Suppressor macrophage treated with lipopolysaccharide for 1 hour (primary cell): ENCODE measurements at regions not wholly inside any gene's neighbourhood (a gene's known extent, or its start where the extent isn't known, plus 50 kb on each side); places are given as distances from the start of the nearest gene placed in this dataset.
"Not testable (repeated sequence)": the region's sequence is repeated elsewhere in the genome, so short reads cannot be mapped to it uniquely, and the experiment has no call there.

ENCODE experiments used
- DNase-seq, 3 donors: peaks; one replicate each; pipeline ENCODE4 v3.0.0-alpha.2; 2020 to 2022

DNA sequence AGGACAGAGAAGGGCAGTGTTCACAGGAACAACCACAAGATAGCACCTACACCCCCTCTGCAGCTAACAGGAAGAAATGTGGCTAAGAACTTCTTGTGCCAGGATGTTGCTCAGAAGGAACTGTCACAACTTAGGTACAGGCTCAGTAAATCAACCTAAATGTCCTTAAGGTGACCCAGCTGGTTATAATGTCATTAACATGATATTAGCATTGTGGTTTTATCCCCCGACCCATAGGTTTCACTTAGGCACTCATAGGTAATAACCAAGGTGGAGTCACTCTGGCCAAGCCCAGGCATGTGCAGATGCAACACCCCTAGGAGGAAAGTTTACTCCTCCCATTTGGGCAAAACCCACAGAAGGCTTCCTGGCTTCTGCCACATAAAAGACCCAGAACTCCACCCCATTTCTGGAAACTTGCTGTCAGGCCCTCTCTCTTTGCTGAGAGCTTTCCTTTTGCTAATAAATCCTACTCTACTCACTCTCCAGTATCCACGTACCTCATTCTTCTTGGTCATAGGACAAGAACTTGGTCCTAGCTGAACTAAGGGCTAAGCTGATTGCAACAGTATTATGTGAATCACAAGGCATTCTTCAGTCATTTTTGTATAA is 951.3 kb downstream of the SLITRK5 start:
- peak in 1 of 3 donors; percentile 1 for DNase-seq

DNA sequence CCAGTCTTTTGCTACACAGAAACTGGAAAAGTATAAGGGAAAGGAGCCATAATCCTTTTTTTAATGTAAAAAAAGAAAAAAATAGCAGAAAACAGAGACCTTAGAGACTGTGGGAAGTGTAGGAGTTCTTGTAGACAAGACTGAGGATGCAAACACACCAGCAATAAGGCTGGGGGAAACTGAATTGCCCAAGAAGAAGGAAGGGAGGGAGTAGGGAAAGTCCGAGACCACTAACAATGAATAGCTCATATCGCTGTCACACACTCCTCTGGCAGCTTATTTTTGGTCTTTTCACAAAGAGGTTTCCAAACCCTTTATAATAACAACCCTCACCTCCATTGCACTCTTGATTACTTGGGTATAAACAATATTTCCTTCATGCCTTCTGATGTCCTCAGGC is 952.0 kb downstream of the SLITRK5 start:
- peak; percentile 3 to 20 (median 6) for DNase-seq

- DNase-seq, result no peak
Measured at GRCh38 chr13:88627071-88627470, 955.9 kb downstream of the SLITRK5 start.

GRCh38 chr13:88628882-88629281 is 957.7 kb downstream of the SLITRK5 start:
- no peak for DNase-seq

DNA sequence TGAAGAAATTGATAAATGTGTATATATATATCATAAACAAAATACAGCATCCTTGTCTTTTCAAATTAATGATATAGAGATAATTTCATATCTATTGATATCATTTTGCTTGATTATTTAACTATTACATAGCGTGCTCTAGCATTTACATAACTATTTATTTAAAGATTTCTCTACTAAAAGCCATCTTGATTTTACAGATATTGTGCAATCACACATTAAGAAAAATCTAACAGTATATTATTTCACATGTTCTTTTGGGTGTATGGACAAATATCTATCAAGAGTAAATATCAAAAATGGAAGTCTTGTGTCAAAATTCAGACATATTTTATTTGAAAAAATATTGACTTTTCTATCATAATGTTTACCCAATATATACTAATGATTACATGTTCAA is 966.8 kb downstream of the SLITRK5 start:
- DNase-seq, result no peak

DNA sequence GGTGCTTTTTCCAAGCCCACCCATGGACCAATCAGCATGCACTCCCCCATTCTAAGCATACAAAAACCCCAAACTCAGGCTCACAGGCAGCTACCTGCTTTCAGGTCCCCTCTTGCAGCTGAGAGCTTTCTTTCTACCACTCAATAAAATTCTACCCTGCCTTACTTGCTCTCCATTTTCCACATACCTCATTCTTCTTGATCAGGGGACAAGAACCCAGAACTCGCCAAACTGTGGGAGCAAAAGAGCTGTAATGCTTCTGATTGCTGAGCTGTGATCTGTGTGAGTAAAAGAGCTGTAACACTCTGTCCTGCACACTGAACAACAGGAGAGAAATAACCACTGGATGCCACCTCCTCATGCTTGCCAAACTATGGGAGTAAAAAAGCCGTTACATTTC is 972.1 kb downstream of the SLITRK5 start:
- DNase-seq, result no peak

- DNase-seq, result no peak
Measured at GRCh38 chr13:88648598-88649373, 977.6 kb downstream of the SLITRK5 start.

DNA sequence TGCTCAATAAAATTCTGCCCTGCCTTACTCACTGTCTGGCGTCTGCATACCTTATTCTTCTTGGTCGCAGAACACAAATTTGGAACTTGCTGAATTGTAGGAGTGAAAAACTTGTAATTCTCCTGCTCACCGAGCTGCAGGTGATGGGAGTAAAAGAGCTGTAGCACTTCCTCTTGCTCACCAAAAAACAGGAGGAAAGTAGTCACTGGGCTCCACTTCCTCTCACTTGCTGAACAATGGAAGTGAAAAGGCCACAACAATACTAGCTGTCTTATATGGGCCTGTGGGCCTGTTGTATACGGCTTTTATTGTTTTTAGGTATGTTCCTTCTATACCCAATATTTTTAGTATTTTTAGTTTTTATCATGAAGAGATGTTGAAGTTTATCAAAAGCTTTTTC is 978.7 kb downstream of the SLITRK5 start:
- DNase-seq, result no peak

DNA sequence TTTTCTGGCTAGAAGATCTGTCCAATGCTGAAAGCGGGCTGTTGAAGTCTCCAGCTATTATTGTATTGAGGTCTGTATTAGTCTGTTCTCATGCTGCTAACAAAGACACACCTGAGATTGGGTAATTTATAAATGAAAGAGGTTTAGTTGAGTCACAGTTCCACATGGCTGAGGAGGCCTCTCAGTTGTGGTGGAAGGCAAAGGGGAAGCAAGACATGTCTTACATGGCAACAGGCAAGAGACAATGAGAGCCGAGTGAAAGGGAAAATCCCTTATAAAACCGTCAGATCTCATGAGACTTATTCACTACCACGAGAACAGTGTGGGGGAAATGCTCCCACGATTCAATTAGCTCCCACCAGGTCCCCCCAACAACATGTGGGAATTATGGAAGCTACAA is 980.4 kb downstream of the SLITRK5 start:
- no peak for DNase-seq

- DNase-seq, result no peak
Measured at GRCh38 chr13:88656751-88657150, 985.6 kb downstream of the SLITRK5 start.

- no peak for DNase-seq
Measured at GRCh38 chr13:88670509-88670908, 999.3 kb downstream of the SLITRK5 start.

GRCh38 chr13:88674841-88675240 is 1003.7 kb downstream of the SLITRK5 start:
- DNase-seq, result no peak

GRCh38 chr13:88675347-88675996 is 1004.3 kb downstream of the SLITRK5 start:
- no peak for DNase-seq

GRCh38 chr13:88676016-88676415 is 1004.8 kb downstream of the SLITRK5 start:
- no peak for DNase-seq

DNA sequence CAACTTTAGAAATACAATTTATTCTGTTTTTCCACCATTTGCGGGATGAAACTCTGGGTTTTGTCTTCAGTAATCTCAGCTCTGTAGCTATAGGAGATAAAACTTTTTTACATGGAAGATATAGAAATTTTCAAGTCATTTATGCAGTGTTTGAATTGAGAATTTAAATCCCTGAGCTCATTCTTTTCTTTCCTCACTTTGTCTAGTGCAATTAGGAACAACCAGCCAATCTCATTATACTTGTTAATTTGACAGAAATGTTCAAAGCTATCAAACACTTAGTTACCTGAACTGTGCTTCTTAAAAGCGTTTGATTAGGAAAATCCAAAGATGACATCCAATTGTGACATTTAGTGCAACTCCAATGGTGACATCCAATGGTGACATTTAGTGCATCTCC is 1014.3 kb downstream of the SLITRK5 start:
- no peak for DNase-seq

GRCh38 chr13:88701551-88701950 is 1030.4 kb downstream of the SLITRK5 start:
- DNase-seq, result no peak

GRCh38 chr13:88704600-88705275 is 1033.6 kb downstream of the SLITRK5 start:
- peak in 1 of 3 donors; percentile 1 for DNase-seq

DNA sequence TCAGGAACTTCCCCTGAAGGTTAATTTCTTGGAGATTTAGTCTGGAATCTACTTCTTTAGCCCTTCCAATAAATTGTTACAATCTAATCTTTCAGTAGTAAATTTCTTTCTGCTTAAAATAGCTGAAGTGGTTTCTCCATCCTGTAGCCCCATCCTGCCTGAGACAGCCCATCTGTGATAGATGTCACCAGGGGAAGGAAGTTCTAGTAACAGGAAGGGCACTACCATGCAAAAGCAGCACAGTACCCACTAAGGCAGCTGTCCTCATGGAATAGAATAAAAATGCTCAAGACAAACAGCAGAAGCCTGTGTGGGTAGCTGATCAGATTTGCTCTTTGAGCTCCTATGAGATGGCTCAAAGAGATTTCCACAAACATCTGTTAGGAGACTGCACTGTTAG is 1036.5 kb downstream of the SLITRK5 start:
- DNase-seq, result no peak

- no peak for DNase-seq
Measured at GRCh38 chr13:88717946-88718345, 1046.8 kb downstream of the SLITRK5 start.

DNA sequence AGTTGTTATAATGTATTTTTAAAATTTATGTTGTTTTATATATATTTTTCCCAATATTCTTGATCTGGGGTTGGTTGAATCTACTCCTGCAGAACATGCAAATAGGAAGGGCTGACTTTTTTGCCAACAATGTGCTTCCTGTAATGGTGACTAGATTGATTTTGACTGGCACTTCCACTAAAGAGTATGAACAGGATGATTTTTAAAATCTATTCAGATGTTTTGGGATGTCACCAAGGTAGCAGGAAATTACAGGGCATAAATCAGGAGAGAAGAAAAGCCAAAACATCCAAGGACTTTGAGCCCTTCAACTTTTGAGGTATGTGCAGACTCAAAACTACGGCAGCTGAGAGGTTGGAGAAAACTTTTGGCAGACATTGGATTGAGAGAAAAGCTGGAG is 1047.6 kb downstream of the SLITRK5 start:
- no peak for DNase-seq

DNA sequence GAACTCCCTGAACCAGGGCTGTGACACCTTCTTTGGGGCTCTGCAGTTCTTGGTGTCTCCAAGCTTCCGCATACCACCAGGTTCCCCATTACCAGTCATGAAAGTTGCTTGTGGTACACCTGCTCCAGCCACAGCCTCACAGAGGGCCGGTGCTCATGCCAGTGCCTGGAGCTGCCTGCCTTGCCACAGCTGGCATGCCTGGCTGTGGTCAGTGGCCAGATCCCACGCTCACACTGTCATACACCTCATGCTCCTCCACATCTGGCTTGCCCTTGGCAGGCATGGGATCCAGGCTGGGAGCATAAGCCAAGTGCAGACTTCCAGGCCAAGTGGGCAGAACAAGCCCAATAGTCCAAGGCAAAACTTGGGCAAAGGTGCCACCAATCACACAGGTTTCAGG is 1054.9 kb downstream of the SLITRK5 start:
- no peak for DNase-seq

- DNase-seq, result not testable (repeated sequence)
Measured at GRCh38 chr13:88727236-88727635, 1056.1 kb downstream of the SLITRK5 start.

- no peak for DNase-seq
Measured at GRCh38 chr13:88729605-88730004, 1058.4 kb downstream of the SLITRK5 start.

GRCh38 chr13:88736026-88736425 is 1064.9 kb downstream of the SLITRK5 start:
- no peak for DNase-seq
